ENCODE measurements at regions not wholly inside any gene's neighbourhood (a gene's known extent, or its start where the extent isn't known, plus 50 kb on each side); places are given as distances from the start of the nearest gene placed in this dataset.
A peak's percentile ranks its signal among the peaks of the same experiment; 100 is the strongest.

DNA sequence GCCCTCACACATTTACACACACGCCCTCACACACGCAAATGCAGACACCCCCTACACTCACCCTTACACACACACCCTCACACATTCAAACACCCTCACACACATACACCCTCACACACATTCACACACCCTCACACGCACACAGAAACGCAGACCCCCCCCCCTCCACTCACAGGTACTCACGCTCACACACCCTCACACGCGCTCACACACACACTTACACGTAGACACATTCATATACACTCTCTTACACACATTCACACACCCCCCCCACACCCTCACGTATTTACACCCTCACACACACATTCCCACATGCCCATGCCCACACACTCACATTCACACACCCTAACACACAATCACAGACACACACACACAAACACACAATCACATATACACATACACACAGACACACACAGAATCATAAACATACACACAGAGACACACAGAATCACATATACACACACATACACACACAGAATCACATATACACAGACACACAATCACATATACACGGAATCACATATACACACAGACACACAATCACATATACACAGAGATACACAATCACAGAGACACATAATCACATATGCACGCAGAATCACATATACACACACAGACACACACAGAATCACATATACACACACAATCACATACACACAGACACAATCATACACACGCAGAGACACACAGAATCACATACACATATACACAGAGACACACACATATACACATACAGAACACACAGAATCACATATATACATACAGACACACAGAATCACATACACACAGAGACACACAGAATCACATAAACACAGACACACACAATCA is 250.1 kb upstream of the RPL38 start:
- Histone ChIP-seq H3K9me3 (ENCODE audit: control insufficient read depth, insufficient read depth, low read length) (no peaks in the 10 kb centered on the region), H3K27me3 (ENCODE audit: control insufficient read depth, insufficient read depth, low read length) (peaks cover 38% of the 10 kb centered on the region), H3K27ac (ENCODE audit: low read depth, low read length) (no peak overlapping the region), H3K4me3 (ENCODE audit: low read depth, low read length) (peak overlapping the region; percentile 65), H3K36me3 (ENCODE audit: control insufficient read depth, insufficient read depth, low read length) (no peaks in the 10 kb centered on the region), H3K9ac (ENCODE audit: low read depth, low read length) (no peak overlapping the region), H3K4me1 (ENCODE audit: control insufficient read depth, insufficient read depth, low read length) (0 out of 2 replicates have a peak, but pooled peaks cover 6% of the 10 kb centered on the region)

- 0 out of 2 replicates have a peak, but pooled peaks cover 6% of the 10 kb centered on the region for H3K4me1 ChIP-seq (ENCODE audit: control insufficient read depth, insufficient read depth, low read length)
- H3K27me3 ChIP-seq (ENCODE audit: control insufficient read depth, insufficient read depth, low read length), result peaks cover 38% of the 10 kb centered on the region
Measured at GRCh38 chr17:73954951-73955350, 248.5 kb upstream of the RPL38 start.

DNA sequence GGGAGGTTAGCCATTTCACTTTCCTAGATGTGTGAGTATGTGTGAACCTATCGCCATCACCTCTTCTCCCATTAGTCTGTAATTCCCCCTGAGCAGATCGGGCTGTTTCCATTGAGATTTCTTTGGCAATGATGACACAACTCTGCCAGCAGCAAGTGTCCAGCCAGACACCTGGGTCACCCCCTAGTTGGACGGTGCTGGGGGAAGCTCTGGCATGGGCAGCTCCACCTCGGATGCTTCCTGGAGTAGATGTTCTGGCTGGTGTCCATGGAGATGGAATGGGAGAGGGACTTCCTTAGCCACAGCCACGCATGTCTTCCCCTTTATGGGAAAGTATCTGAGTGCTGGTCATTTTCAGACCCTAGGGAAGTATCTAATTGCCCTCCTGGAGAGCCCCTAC is 247.9 kb upstream of the RPL38 start:
- H3K36me3 ChIP-seq (ENCODE audit: control insufficient read depth, insufficient read depth, low read length), result no peaks in the 10 kb centered on the region
- no peak overlapping the region for H3K27ac ChIP-seq (ENCODE audit: low read depth, low read length)
- H3K4me1 ChIP-seq (ENCODE audit: control insufficient read depth, insufficient read depth, low read length), result 0 out of 2 replicates have a peak, but pooled peaks cover 6% of the 10 kb centered on the region
- no peak overlapping the region for H3K9ac ChIP-seq (ENCODE audit: low read depth, low read length)
- peaks cover 7% of the 10 kb centered on the region; the same call in 1 of the 2 replicates for H3K9me3 ChIP-seq (ENCODE audit: control insufficient read depth, insufficient read depth, low read length)
- no peak overlapping the region for H3K4me3 ChIP-seq (ENCODE audit: low read depth, low read length)
- H3K27me3 ChIP-seq (ENCODE audit: control insufficient read depth, insufficient read depth, low read length), result peaks cover 32% of the 10 kb centered on the region

More at GRCh38 chr17:73954951-73955350, 248.5 kb upstream of the RPL38 start:
- Histone ChIP-seq H3K9ac (ENCODE audit: low read depth, low read length) (no peak overlapping the region), H3K9me3 (ENCODE audit: control insufficient read depth, insufficient read depth, low read length) (0 out of 2 replicates have a peak, but pooled peaks cover 2% of the 10 kb centered on the region), H3K36me3 (ENCODE audit: control insufficient read depth, insufficient read depth, low read length) (no peaks in the 10 kb centered on the region), H3K27ac (ENCODE audit: low read depth, low read length) (no peak overlapping the region), H3K4me3 (ENCODE audit: low read depth, low read length) (no peak overlapping the region)

- Histone ChIP-seq H3K4me1 (ENCODE audit: control insufficient read depth, insufficient read depth, low read length) (0 out of 2 replicates have a peak, but pooled peaks cover 6% of the 10 kb centered on the region), H3K27me3 (ENCODE audit: control insufficient read depth, insufficient read depth, low read length) (peaks cover 26% of the 10 kb centered on the region), H3K27ac (ENCODE audit: low read depth, low read length) (no peak overlapping the region), H3K36me3 (ENCODE audit: control insufficient read depth, insufficient read depth, low read length) (no peaks in the 10 kb centered on the region), H3K9me3 (ENCODE audit: control insufficient read depth, insufficient read depth, low read length) (peaks cover 7% of the 10 kb centered on the region; the same call in 1 of the 2 replicates), H3K9ac (ENCODE audit: low read depth, low read length) (no peak overlapping the region), H3K4me3 (ENCODE audit: low read depth, low read length) (no peak overlapping the region)
Measured at GRCh38 chr17:73956169-73956568, 247.3 kb upstream of the RPL38 start.

GRCh38 chr17:73956595-73957465 is 246.6 kb upstream of the RPL38 start:
- no peaks in the 10 kb centered on the region for H3K36me3 ChIP-seq (ENCODE audit: control insufficient read depth, insufficient read depth, low read length)
- no peak overlapping the region for H3K4me3 ChIP-seq (ENCODE audit: low read depth, low read length)
- H3K4me1 ChIP-seq (ENCODE audit: control insufficient read depth, insufficient read depth, low read length), result 0 out of 2 replicates have a peak, but pooled peaks cover 3% of the 10 kb centered on the region
- peaks cover 20% of the 10 kb centered on the region for H3K27me3 ChIP-seq (ENCODE audit: control insufficient read depth, insufficient read depth, low read length)
- peaks cover 7% of the 10 kb centered on the region; the same call in 1 of the 2 replicates for H3K9me3 ChIP-seq (ENCODE audit: control insufficient read depth, insufficient read depth, low read length)
- no peak overlapping the region for H3K27ac ChIP-seq (ENCODE audit: low read depth, low read length)
- no peak overlapping the region for H3K9ac ChIP-seq (ENCODE audit: low read depth, low read length)

GRCh38 chr17:73957564-73957963 is 245.9 kb upstream of the RPL38 start:
- Histone ChIP-seq H3K36me3 (ENCODE audit: control insufficient read depth, insufficient read depth, low read length) (no peaks in the 10 kb centered on the region), H3K4me1 (ENCODE audit: control insufficient read depth, insufficient read depth, low read length) (no peaks in the 10 kb centered on the region), H3K27ac (ENCODE audit: low read depth, low read length) (no peak overlapping the region), H3K9me3 (ENCODE audit: control insufficient read depth, insufficient read depth, low read length) (peaks cover 7% of the 10 kb centered on the region; the same call in 1 of the 2 replicates), H3K9ac (ENCODE audit: low read depth, low read length) (no peak overlapping the region), H3K27me3 (ENCODE audit: control insufficient read depth, insufficient read depth, low read length) (peaks cover 12% of the 10 kb centered on the region), H3K4me3 (ENCODE audit: low read depth, low read length) (no peak overlapping the region)

DNA sequence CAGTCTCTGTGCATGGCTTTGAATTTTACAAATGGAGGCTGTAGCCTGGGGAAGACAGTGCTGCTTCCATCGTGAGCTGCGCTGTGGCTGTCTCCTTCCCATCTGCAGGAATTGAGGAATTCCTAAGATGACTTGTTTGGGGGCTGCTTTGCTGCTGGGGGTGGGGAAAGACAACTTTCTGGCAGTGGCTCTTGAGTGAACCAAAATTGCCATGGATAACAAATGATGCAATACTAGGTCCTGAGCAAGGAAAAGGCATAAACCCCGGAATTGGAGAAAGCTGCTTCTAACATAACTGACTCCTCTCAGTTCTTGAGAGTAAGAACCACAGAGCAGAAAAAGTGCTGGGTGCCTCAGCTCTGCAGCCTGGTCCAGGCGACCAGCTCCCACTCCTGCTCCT is 245.0 kb upstream of the RPL38 start:
- Histone ChIP-seq H3K9ac (ENCODE audit: low read depth, low read length) (no peak overlapping the region), H3K27ac (ENCODE audit: low read depth, low read length) (no peak overlapping the region), H3K36me3 (ENCODE audit: control insufficient read depth, insufficient read depth, low read length) (no peaks in the 10 kb centered on the region)

DNA sequence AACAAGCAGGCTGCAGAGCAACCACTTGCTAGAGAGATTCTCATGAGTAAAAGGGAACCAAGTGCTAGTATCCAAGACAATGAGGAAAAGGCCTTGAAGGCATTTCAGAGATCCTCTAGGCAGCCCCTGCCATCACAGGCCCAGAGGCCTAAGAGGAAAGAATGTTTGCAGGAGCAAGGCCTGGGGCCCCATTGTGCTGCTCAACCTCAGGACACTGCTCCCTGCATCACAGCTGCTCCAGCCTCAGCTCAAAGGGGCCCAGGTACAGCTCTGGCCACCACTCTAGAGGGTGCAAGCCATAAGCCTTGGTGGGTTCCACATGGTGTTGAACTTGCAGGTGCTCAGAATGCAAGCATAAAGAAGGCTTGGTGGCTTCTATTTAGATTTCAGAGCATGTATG is 243.0 kb upstream of the RPL38 start:
- Histone ChIP-seq H3K4me1 (ENCODE audit: control insufficient read depth, insufficient read depth, low read length) (no peaks in the 10 kb centered on the region), H3K4me3 (ENCODE audit: low read depth, low read length) (no peak overlapping the region), H3K9ac (ENCODE audit: low read depth, low read length) (no peak overlapping the region), H3K9me3 (ENCODE audit: control insufficient read depth, insufficient read depth, low read length) (peaks cover 7% of the 10 kb centered on the region; the same call in 1 of the 2 replicates), H3K27ac (ENCODE audit: low read depth, low read length) (no peak overlapping the region), H3K36me3 (ENCODE audit: control insufficient read depth, insufficient read depth, low read length) (no peaks in the 10 kb centered on the region), H3K27me3 (ENCODE audit: control insufficient read depth, insufficient read depth, low read length) (no peaks in the 10 kb centered on the region; the same call in 1 of the 2 replicates)

More for the DNA sequence above, 245.0 kb upstream of the RPL38 start:
- peaks cover 7% of the 10 kb centered on the region; the same call in 1 of the 2 replicates for H3K9me3 ChIP-seq (ENCODE audit: control insufficient read depth, insufficient read depth, low read length)
- no peak overlapping the region for H3K4me3 ChIP-seq (ENCODE audit: low read depth, low read length)
- H3K27me3 ChIP-seq (ENCODE audit: control insufficient read depth, insufficient read depth, low read length), result peaks cover 4% of the 10 kb centered on the region
- no peaks in the 10 kb centered on the region for H3K4me1 ChIP-seq (ENCODE audit: control insufficient read depth, insufficient read depth, low read length)

DNA sequence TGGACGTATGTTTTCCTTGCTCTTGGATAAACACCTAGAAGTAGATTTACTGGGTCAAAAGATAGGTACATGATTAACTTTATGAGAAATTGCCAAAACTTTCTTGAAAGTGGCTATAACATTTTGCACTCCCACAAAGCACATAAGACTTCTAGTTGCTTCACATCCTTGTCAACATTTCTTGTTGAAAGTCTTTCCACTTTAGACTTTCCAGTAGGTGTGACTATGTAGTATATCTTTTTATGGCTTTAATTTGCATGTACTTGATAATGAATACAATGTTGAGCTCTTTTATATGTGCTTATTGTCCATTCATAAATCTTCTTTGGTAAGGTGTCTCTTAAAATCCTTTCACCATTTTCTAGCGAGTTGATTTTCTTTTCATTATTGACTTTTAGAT is 241.2 kb upstream of the RPL38 start:
- H3K36me3 ChIP-seq (ENCODE audit: control insufficient read depth, insufficient read depth, low read length), result no peaks in the 10 kb centered on the region
- H3K9ac ChIP-seq (ENCODE audit: low read depth, low read length), result no peak overlapping the region
- no peak overlapping the region for H3K4me3 ChIP-seq (ENCODE audit: low read depth, low read length)
- no peaks in the 10 kb centered on the region for H3K27me3 ChIP-seq (ENCODE audit: control insufficient read depth, insufficient read depth, low read length)
- peaks cover 7% of the 10 kb centered on the region; the same call in 1 of the 2 replicates for H3K9me3 ChIP-seq (ENCODE audit: control insufficient read depth, insufficient read depth, low read length)
- H3K4me1 ChIP-seq (ENCODE audit: control insufficient read depth, insufficient read depth, low read length), result no peaks in the 10 kb centered on the region
- no peak overlapping the region for H3K27ac ChIP-seq (ENCODE audit: low read depth, low read length)

GRCh38 chr17:73968680-73969079 is 234.8 kb upstream of the RPL38 start:
- Histone ChIP-seq H3K27ac (ENCODE audit: low read depth, low read length) (no peak overlapping the region), H3K9ac (ENCODE audit: low read depth, low read length) (no peak overlapping the region), H3K9me3 (ENCODE audit: control insufficient read depth, insufficient read depth, low read length) (no peaks in the 10 kb centered on the region), H3K36me3 (ENCODE audit: control insufficient read depth, insufficient read depth, low read length) (no peaks in the 10 kb centered on the region), H3K27me3 (ENCODE audit: control insufficient read depth, insufficient read depth, low read length) (no peaks in the 10 kb centered on the region), H3K4me3 (ENCODE audit: low read depth, low read length) (no peak overlapping the region), H3K4me1 (ENCODE audit: control insufficient read depth, insufficient read depth, low read length) (no peaks in the 10 kb centered on the region; the same call in 1 of the 2 replicates)
